Thoracic aorta (tissue), 2 donors: ENCODE measurements at regions not wholly inside any gene's neighbourhood (a gene's known extent, or its start where the extent isn't known, plus 50 kb on each side); places are given as distances from the start of the nearest gene placed in this dataset.

Experiments used
- ATAC-seq: fragments of 150-250 bp; one replicate; pipeline ENCODE4 v1.8.0; 2017; ENCODE audit warnings: low read depth; ENCODE audit not compliant: insufficient number of reproducible peaks, low FRiP score
- DNase-seq: peaks from one replicate; pipeline ENCODE4 v3.0.0-alpha.2; 2020; ENCODE audit warnings: low spot score
- H3K27ac ChIP-seq, 2 donors: fragments of 200-600 bp; sonication (generic); 1 replicate in 1 of 2; 2 replicates in 1 of 2; pipeline ENCODE4 v1.5.1; 2016; ENCODE audit warnings: mild to moderate bottlenecking in 2 of 2, moderate library complexity in 2 of 2
- H3K27me3 ChIP-seq: fragments of 200-600 bp; sonication (generic); replicated peaks from 2 replicates; pipeline ENCODE4 v1.6.0; 2016; ENCODE audit warnings: mild to moderate bottlenecking; ENCODE audit not compliant: insufficient read depth
- H3K36me3 ChIP-seq: fragments of 200-600 bp; sonication (generic); one replicate; pipeline ENCODE4 v1.5.1; 2016
- H3K4me1 ChIP-seq, 2 donors: fragments of 200-600 bp; sonication (generic); 1 replicate in 1 of 2; 2 replicates in 1 of 2; pipeline versions ENCODE4 v1.5.1 to v1.6.0; 2016; ENCODE audit warnings: low read depth in 2 of 2, mild to moderate bottlenecking in 1 of 2; ENCODE audit not compliant: control insufficient read depth in 1 of 2
- H3K4me3 ChIP-seq: fragments of 200-600 bp; sonication (generic); 2 replicates; pipeline ENCODE4 v1.5.1; 2016; ENCODE audit warnings: mild to moderate bottlenecking
- H3K9me3 ChIP-seq: fragments of 200-600 bp; sonication (generic); 2 replicates; pipeline ENCODE4 v1.5.1; 2016
- TF ChIP-seq, protein P1 (sequence below): fragments of 200-600 bp; sonication (generic); IDR thresholded peaks from one replicate; pipeline ENCODE4 v1.5.1; 2019; ENCODE audit warnings: antibody characterized with exemption

DNA sequence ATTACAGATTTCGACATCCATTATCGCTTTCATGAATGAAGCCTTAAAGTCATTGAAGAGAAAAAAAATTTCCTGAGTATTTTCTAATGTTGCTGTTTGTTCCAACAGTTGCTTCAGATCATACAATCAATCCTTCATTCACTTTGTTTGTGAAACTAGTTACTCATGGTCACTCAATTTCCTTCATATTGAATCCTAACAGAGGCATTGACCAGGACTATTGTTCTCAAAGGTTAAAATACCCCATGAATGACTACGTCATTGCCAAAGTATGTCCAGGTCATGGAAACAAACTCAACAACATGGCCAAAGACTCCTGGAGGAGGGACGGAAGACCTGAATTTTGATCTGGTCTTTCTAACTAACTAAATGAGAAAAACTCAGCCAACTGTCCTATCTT lies 54.0 kb upstream of the ABCB5 start:
- H3K27ac ChIP-seq: no peak overlapping the region
- no peaks in the 10 kb centered on the region for H3K27me3 ChIP-seq
- no peaks in the 10 kb centered on the region for H3K9me3 ChIP-seq
- ATAC-seq (no peak), DNase-seq (no peak)
- no peak overlapping the region for H3K4me3 ChIP-seq
- H3K4me1 ChIP-seq: no peaks in the 10 kb centered on the region
- H3K36me3 ChIP-seq: no peaks in the 10 kb centered on the region
- TF ChIP-seq, protein P1, sequence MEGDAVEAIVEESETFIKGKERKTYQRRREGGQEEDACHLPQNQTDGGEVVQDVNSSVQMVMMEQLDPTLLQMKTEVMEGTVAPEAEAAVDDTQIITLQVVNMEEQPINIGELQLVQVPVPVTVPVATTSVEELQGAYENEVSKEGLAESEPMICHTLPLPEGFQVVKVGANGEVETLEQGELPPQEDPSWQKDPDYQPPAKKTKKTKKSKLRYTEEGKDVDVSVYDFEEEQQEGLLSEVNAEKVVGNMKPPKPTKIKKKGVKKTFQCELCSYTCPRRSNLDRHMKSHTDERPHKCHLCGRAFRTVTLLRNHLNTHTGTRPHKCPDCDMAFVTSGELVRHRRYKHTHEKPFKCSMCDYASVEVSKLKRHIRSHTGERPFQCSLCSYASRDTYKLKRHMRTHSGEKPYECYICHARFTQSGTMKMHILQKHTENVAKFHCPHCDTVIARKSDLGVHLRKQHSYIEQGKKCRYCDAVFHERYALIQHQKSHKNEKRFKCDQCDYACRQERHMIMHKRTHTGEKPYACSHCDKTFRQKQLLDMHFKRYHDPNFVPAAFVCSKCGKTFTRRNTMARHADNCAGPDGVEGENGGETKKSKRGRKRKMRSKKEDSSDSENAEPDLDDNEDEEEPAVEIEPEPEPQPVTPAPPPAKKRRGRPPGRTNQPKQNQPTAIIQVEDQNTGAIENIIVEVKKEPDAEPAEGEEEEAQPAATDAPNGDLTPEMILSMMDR: no peak

DNA sequence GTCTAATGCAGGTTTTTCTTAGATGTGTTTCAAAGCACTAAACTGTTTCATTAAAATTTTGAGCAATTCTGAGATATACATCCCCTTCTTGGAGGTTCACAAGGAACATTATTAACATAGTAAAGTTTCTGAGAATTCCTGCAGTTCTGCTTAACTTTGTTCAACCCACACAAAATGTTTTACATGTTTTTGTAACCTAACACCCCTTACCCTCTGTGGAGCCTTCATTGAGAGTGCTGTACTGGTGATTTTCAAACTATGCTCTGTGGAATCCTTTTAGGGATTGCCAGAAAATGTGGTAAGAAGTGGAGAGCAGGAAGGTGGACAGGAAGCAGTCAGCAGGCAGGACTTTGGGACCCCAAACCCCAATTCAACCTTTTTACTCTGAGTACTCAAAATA lies 53.6 kb upstream of the ABCB5 start:
- TF ChIP-seq, protein P1: no peak
- no peak overlapping the region for H3K27ac ChIP-seq
- no peak overlapping the region for H3K4me3 ChIP-seq
- no peak for DNase-seq
- ATAC-seq: no peak
- H3K9me3 ChIP-seq: no peaks in the 10 kb centered on the region
- no peaks in the 10 kb centered on the region for H3K4me1 ChIP-seq
- no peaks in the 10 kb centered on the region for H3K27me3 ChIP-seq
- H3K36me3 ChIP-seq: no peaks in the 10 kb centered on the region

DNA sequence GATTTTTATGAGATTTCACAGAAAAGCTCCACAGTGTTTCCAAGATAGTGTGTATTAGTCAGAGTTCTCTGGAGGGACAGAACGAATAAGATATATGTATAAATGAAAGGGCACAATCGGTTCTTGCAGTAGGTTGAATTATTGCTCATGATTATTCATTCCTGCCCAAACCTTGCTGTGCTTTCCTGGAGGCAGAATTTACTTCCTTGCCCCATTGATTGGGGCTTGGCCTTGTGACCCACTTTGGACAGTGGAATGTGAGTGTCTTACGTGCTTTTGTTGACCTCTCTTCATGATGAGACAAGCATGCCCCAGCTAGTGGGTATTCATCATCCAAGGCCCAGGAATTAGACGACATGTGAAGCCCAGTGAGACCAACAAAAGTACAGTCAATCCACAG lies 53.0 kb upstream of the ABCB5 start:
- Histone ChIP-seq H3K36me3 (no peaks in the 10 kb centered on the region), H3K27me3 (no peaks in the 10 kb centered on the region), H3K9me3 (no peaks in the 10 kb centered on the region), H3K27ac (no peak overlapping the region), H3K4me3 (no peak overlapping the region), H3K4me1 (no peaks in the 10 kb centered on the region)
- no peak for ATAC-seq
- DNase-seq: no peak
- TF ChIP-seq, protein P1: no peak
